H9 (cell line): ENCODE measurements at regions not wholly inside any gene's neighbourhood (a gene's known extent, or its start where the extent isn't known, plus 50 kb on each side); places are given as distances from the start of the nearest gene placed in this dataset.

ENCODE experiments used
- DNase-seq: peaks from one replicate; pipeline ENCODE4 v3.0.0-alpha.2; 2017
- H2AFZ ChIP-seq: one replicate; pipeline ENCODE4 v1.6.1; 2013; ENCODE audit warnings: mild to moderate bottlenecking, low read length, control low read depth, moderate library complexity
- H2AK5ac ChIP-seq: 2 replicates; pipeline ENCODE4 v1.6.1; 2013; ENCODE audit warnings: low read length, control low read depth, mixed read lengths; ENCODE audit not compliant: insufficient read length
- H2BK120ac ChIP-seq: one replicate; pipeline ENCODE4 v1.6.1; 2013; ENCODE audit warnings: low read depth, mild to moderate bottlenecking, low read length, control low read depth, inconsistent platforms; ENCODE audit not compliant: poor library complexity, severe bottlenecking
- H2BK12ac ChIP-seq: 2 replicates; pipeline ENCODE4 v1.6.1; 2013; ENCODE audit warnings: low read length, control low read depth, mixed read lengths, low read depth; ENCODE audit not compliant: insufficient read length
- H2BK15ac ChIP-seq: 2 replicates; pipeline ENCODE4 v1.6.1; 2013; ENCODE audit warnings: low read depth, low read length, control low read depth
- H2BK20ac ChIP-seq: one replicate; pipeline ENCODE4 v1.6.1; 2013; ENCODE audit warnings: low read depth, mild to moderate bottlenecking, low read length, control low read depth, inconsistent platforms; ENCODE audit not compliant: poor library complexity, severe bottlenecking
- H2BK5ac ChIP-seq: 2 replicates; pipeline ENCODE4 v1.6.1; 2013; ENCODE audit warnings: low read length, control low read depth, mixed read lengths; ENCODE audit not compliant: insufficient read length
- H3K14ac ChIP-seq: 2 replicates; pipeline ENCODE4 v1.6.1; 2013; ENCODE audit warnings: low read length, control low read depth; ENCODE audit not compliant: insufficient read depth
- H3K18ac ChIP-seq: 2 replicates; pipeline ENCODE4 v1.6.1; 2013; ENCODE audit warnings: low read depth, mild to moderate bottlenecking, mixed read lengths, low read length, control low read depth; ENCODE audit not compliant: insufficient read length
- H3K23ac ChIP-seq: 2 replicates; pipeline ENCODE4 v1.6.1; 2013; ENCODE audit warnings: low read length, control low read depth, mixed read lengths, low read depth; ENCODE audit not compliant: insufficient read length
- H3K23me2 ChIP-seq: 2 replicates; pipeline ENCODE4 v1.6.1; 2013; ENCODE audit warnings: low read depth, mild to moderate bottlenecking, mixed read lengths, low read length, control low read depth; ENCODE audit not compliant: insufficient read length, poor library complexity, severe bottlenecking
- H3K27ac ChIP-seq: 2 replicates; pipeline ENCODE4 v1.5.1; 2013; ENCODE audit warnings: low read length, control low read depth, mixed read lengths, low read depth; ENCODE audit not compliant: insufficient read length
- H3K27me3 ChIP-seq: 2 replicates; pipeline ENCODE4 v1.6.1; 2013; ENCODE audit warnings: low read length, control low read depth, inconsistent platforms; ENCODE audit not compliant: insufficient read depth
- H3K4ac ChIP-seq: 2 replicates; pipeline ENCODE4 v1.6.1; 2013; ENCODE audit warnings: low read depth, mild to moderate bottlenecking, control low read depth, inconsistent platforms, low read length, moderate library complexity
- H3K4me1 ChIP-seq: 2 replicates; pipeline ENCODE4 v1.6.1; 2013; ENCODE audit warnings: low read length, control low read depth, inconsistent platforms; ENCODE audit not compliant: insufficient read depth
- H3K4me2 ChIP-seq: 2 replicates; pipeline ENCODE4 v1.6.1; 2013; ENCODE audit warnings: low read length, control low read depth, mixed read lengths; ENCODE audit not compliant: insufficient read length, insufficient read depth
- H3K56ac ChIP-seq: 2 replicates; pipeline ENCODE4 v1.6.1; 2013; ENCODE audit warnings: low read depth, mild to moderate bottlenecking, mixed read lengths, low read length, control low read depth; ENCODE audit not compliant: insufficient read length
- H3K79me1 ChIP-seq: 2 replicates; pipeline ENCODE4 v1.6.1; 2013; ENCODE audit warnings: low read depth, mild to moderate bottlenecking, moderate library complexity, low read length, control low read depth, inconsistent platforms; ENCODE audit not compliant: insufficient read depth, poor library complexity, severe bottlenecking
- H3K79me2 ChIP-seq: 2 replicates; pipeline ENCODE4 v1.6.1; 2013; ENCODE audit warnings: low read length, control low read depth, inconsistent platforms; ENCODE audit not compliant: insufficient read depth
- H3K9ac ChIP-seq: 2 replicates; pipeline ENCODE4 v1.6.1; 2013; ENCODE audit warnings: low read length, control low read depth, mixed read lengths; ENCODE audit not compliant: insufficient read length; ENCODE audit errors: extremely low read depth
- H3K9me3 ChIP-seq: one replicate; pipeline ENCODE4 v1.6.1; 2013; ENCODE audit warnings: low read depth, low read length, inconsistent platforms; ENCODE audit not compliant: control insufficient read depth
- H3T11ph ChIP-seq: one replicate; pipeline ENCODE4 v1.6.1; 2013; ENCODE audit warnings: mild to moderate bottlenecking, low read length, control low read depth, inconsistent platforms
- H4K20me1 ChIP-seq: one replicate; pipeline ENCODE4 v1.6.1; 2013; ENCODE audit not compliant: control insufficient read depth, insufficient read length, insufficient read depth
- H4K5ac ChIP-seq: 2 replicates; pipeline ENCODE4 v1.6.1; 2013; ENCODE audit warnings: low read depth, mild to moderate bottlenecking, mixed read lengths, low read length, control low read depth; ENCODE audit not compliant: insufficient read length
- H4K8ac ChIP-seq: replicated peaks from 2 replicates; pipeline ENCODE4 v1.6.1; 2013; ENCODE audit warnings: low read length, control low read depth, mixed read lengths, low read depth; ENCODE audit not compliant: insufficient read length
- H4K91ac ChIP-seq: 2 replicates; pipeline ENCODE4 v1.6.1; 2013; ENCODE audit warnings: low read depth, mild to moderate bottlenecking, moderate library complexity, mixed read lengths, low read length, control low read depth; ENCODE audit not compliant: insufficient read length
- H3K27ac Mint-ChIP-seq, 3 experiments: 2 replicates in 2 of 3; 3 replicates in 1 of 3; pipeline ENCODE4 v1.8.0; 2020 to 2021; ENCODE audit warnings: mixed read lengths in 3 of 3, mild to moderate bottlenecking in 1 of 3, moderate library complexity in 1 of 3
- H3K27me3 Mint-ChIP-seq: 2 replicates; pipeline ENCODE4 v1.8.0; 2021; ENCODE audit warnings: low read depth, mild to moderate bottlenecking, moderate library complexity, mixed read lengths
- H3K36me3 Mint-ChIP-seq, 3 experiments: 2 replicates in 2 of 3; 3 replicates in 1 of 3; pipeline ENCODE4 v1.8.0; 2020 to 2021; ENCODE audit warnings: low read depth in 3 of 3, mixed read lengths in 3 of 3; ENCODE audit not compliant: insufficient read depth in 1 of 3
- H3K4me1 Mint-ChIP-seq, 2 experiments: 2 replicates each; pipeline ENCODE4 v1.8.0; 2020; ENCODE audit warnings: mixed read lengths in 2 of 2
- H3K4me3 Mint-ChIP-seq, 2 experiments: 2 replicates in 1 of 2; 3 replicates in 1 of 2; pipeline ENCODE4 v1.8.0; 2020 to 2021; ENCODE audit warnings: mild to moderate bottlenecking in 2 of 2, mixed read lengths in 2 of 2, moderate library complexity in 1 of 2
- H3K9me3 Mint-ChIP-seq, 2 experiments: 2 replicates in 1 of 2; 3 replicates in 1 of 2; pipeline ENCODE4 v1.8.0; 2020; ENCODE audit warnings: mild to moderate bottlenecking in 2 of 2, mixed read lengths in 2 of 2, moderate library complexity in 1 of 2
- WGBS: extraction: QIAGEN DNeasy Blood & Tissue Kit; methylation state at CpG from one replicate; pipeline ENCODE4 v1.1.7; 2013; ENCODE audit warnings: missing lambda C conversion rate, low lambda C conversion rate, mixed read lengths; ENCODE audit not compliant: insufficient read length; ENCODE audit errors: extremely low coverage; 5-methylcytosine and 5-hydroxymethylcytosine counted together
- TF ChIP-seq, protein P1 (sequence below): fragments of 200-600 bp; sonication (generic); conservative IDR thresholded peaks from 3 replicates; pipeline ENCODE4 v1.8.0; 2021; ENCODE audit warnings: antibody characterized with exemption, mild to moderate bottlenecking

- Mint-ChIP-seq H3K4me1 (no peaks in the 10 kb centered on the region), H3K36me3 (no peaks in the 10 kb centered on the region), H3K27ac (no peak overlapping the region), H3K9me3 (no peaks in the 10 kb centered on the region; a peak in 2 of 5 replicates), H3K4me3 (no peak overlapping the region), H3K27me3 (no peaks in the 10 kb centered on the region)
- H3K23ac ChIP-seq = no peak overlapping the region
- no peaks in the 10 kb centered on the region for H3K23me2 ChIP-seq
- H3K9me3 ChIP-seq = no peaks in the 10 kb centered on the region
- no peak overlapping the region for H2AK5ac ChIP-seq
- no peaks in the 10 kb centered on the region for H4K20me1 ChIP-seq
- no peak overlapping the region for H4K8ac ChIP-seq
- no peaks in the 10 kb centered on the region for H3K79me2 ChIP-seq
- no peak overlapping the region for H3K9ac ChIP-seq
- H4K91ac ChIP-seq = no peak overlapping the region
- no peak overlapping the region for H3K18ac ChIP-seq
- no peak overlapping the region for H3T11ph ChIP-seq
- no peak overlapping the region for H3K4ac ChIP-seq
- WGBS = no CpG with 5 or more reads among the region's 4 CpGs
- TF ChIP-seq, protein P1, sequence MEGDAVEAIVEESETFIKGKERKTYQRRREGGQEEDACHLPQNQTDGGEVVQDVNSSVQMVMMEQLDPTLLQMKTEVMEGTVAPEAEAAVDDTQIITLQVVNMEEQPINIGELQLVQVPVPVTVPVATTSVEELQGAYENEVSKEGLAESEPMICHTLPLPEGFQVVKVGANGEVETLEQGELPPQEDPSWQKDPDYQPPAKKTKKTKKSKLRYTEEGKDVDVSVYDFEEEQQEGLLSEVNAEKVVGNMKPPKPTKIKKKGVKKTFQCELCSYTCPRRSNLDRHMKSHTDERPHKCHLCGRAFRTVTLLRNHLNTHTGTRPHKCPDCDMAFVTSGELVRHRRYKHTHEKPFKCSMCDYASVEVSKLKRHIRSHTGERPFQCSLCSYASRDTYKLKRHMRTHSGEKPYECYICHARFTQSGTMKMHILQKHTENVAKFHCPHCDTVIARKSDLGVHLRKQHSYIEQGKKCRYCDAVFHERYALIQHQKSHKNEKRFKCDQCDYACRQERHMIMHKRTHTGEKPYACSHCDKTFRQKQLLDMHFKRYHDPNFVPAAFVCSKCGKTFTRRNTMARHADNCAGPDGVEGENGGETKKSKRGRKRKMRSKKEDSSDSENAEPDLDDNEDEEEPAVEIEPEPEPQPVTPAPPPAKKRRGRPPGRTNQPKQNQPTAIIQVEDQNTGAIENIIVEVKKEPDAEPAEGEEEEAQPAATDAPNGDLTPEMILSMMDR = no peak
- no peak overlapping the region for H4K5ac ChIP-seq
- H2BK120ac ChIP-seq = no peak overlapping the region
- no peaks in the 10 kb centered on the region for H3K27me3 ChIP-seq
- H2AFZ ChIP-seq = no peak overlapping the region
- no peak overlapping the region for H3K27ac ChIP-seq
- H3K14ac ChIP-seq = no peak overlapping the region
- no peak overlapping the region for H3K56ac ChIP-seq
- H2BK12ac ChIP-seq = no peak overlapping the region
- no peak overlapping the region for H3K4me2 ChIP-seq
- H2BK5ac ChIP-seq = no peak overlapping the region
- H3K79me1 ChIP-seq = no peaks in the 10 kb centered on the region
- H3K4me1 ChIP-seq = no peaks in the 10 kb centered on the region
- DNase-seq = no peak
- no peak overlapping the region for H2BK15ac ChIP-seq
- H2BK20ac ChIP-seq = no peak overlapping the region
These were observed 290.7 kb upstream of the AMIGO2 start for GRCh38 chr12:47370421-47370820.
